ENCODE measurements at regions not wholly inside any gene's neighbourhood (a gene's known extent, or its start where the extent isn't known, plus 50 kb on each side); places are given as distances from the start of the nearest gene placed in this dataset.

DNA sequence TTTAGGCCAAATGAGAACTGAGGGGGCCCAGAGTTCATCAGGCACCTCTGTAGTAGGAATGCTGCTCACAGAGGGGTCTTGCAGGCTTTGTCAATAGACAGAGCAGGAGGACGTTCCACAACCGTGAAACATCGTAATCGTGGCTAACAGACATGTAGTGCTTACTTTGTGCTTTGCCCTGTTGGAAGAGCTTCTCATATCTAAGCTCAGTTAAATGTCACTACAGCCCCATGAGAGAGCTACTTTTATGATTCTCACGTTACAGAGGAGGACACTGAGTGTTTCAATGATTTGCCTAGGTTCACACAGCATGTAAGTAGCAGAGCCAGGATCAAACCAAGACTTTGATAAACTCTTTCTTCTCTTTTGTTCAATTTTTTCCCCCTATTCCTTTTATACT, 136.6 kb downstream of the MYCN start:
- no peaks in the 10 kb centered on the region for H3K9me3 ChIP-seq (ENCODE audit: control insufficient read depth, low read depth, low read length)
- no peak for TF ChIP-seq CTCF (conservative IDR thresholded peaks at IDR 0.05)
- H3K23ac ChIP-seq (ENCODE audit: insufficient read length, low read depth, low read length): no peak overlapping the region
- WGBS (ENCODE audit: extremely low coverage, insufficient read length, low lambda C conversion rate): no CpG with 5 or more reads among the region's 5 CpGs
- no peak overlapping the region for H2BK5ac ChIP-seq (ENCODE audit: insufficient read length, low read length)
- no peaks in the 10 kb centered on the region for H3K27me3 ChIP-seq (ENCODE audit: insufficient read depth, low read length)
- H4K5ac ChIP-seq (ENCODE audit: insufficient read length, low read depth, low read length): no peak overlapping the region
- no peak overlapping the region for H3T11ph ChIP-seq (ENCODE audit: low read length)
- H4K91ac ChIP-seq (ENCODE audit: insufficient read length, low read depth, low read length): no peak overlapping the region
- H3K4me3 Mint-ChIP-seq: no peak overlapping the region
- H3K27ac ChIP-seq (ENCODE audit: insufficient read length, low read depth, low read length): no peak overlapping the region
- no peak overlapping the region for H2BK15ac ChIP-seq (ENCODE audit: low read depth, low read length)
- H3K27me3 Mint-ChIP-seq (ENCODE audit: low read depth): no peaks in the 10 kb centered on the region; the same call in 1 of the 2 replicates
- H3K14ac ChIP-seq (ENCODE audit: insufficient read depth, low read length): no peak overlapping the region
- H2BK12ac ChIP-seq (ENCODE audit: insufficient read length, low read depth, low read length): no peak overlapping the region
- H2AFZ ChIP-seq (ENCODE audit: low read length): no peak overlapping the region
- no peak overlapping the region for H2BK20ac ChIP-seq (ENCODE audit: low read depth, low read length, poor library complexity, severe bottlenecking)
- H3K23me2 ChIP-seq (ENCODE audit: insufficient read length, low read depth, low read length, poor library complexity, severe bottlenecking): peaks cover 2% of the 10 kb centered on the region
- no peak overlapping the region for H3K4me2 ChIP-seq (ENCODE audit: insufficient read depth, insufficient read length, low read length)
- no peak overlapping the region for H3K9ac ChIP-seq (ENCODE audit: extremely low read depth, insufficient read length, low read length)
- H2BK120ac ChIP-seq (ENCODE audit: low read depth, low read length, poor library complexity, severe bottlenecking): no peak overlapping the region
- no peaks in the 10 kb centered on the region; a peak in 1 of 5 replicates for H3K9me3 Mint-ChIP-seq
- H3K56ac ChIP-seq (ENCODE audit: insufficient read length, low read depth, low read length): no peak overlapping the region
- peaks cover 6% of the 10 kb centered on the region; the same call in 1 of the 2 replicates for H3K4me1 ChIP-seq (ENCODE audit: insufficient read depth, low read length)
- H3K36me3 Mint-ChIP-seq (ENCODE audit: insufficient read depth in 1 of 3, low read depth in 3 of 3): peaks cover 0 to 2% (median 0%) of the 10 kb centered on the region in 3 experiments; a peak in 1 of 7 replicates
- no peaks in the 10 kb centered on the region for H3K79me2 ChIP-seq (ENCODE audit: insufficient read depth, low read length)
- H3K18ac ChIP-seq (ENCODE audit: insufficient read length, low read depth, low read length): no peak overlapping the region
- 0 out of 7 replicates have a peak overlapping the region, but pooled peaks of 1 of the 3 experiments have one; percentile 80 for H3K27ac Mint-ChIP-seq
- peaks cover 20 to 21% of the 10 kb centered on the region in 2 experiments for H3K4me1 Mint-ChIP-seq
- H4K8ac ChIP-seq (replicated peaks; ENCODE audit: insufficient read length, low read depth, low read length): no peak overlapping the region
- no peaks in the 10 kb centered on the region for H4K20me1 ChIP-seq (ENCODE audit: control insufficient read depth, insufficient read depth, insufficient read length)
- H2AK5ac ChIP-seq (ENCODE audit: insufficient read length, low read length): no peak overlapping the region
- no peaks in the 10 kb centered on the region for H3K79me1 ChIP-seq (ENCODE audit: insufficient read depth, low read depth, low read length, poor library complexity, severe bottlenecking)
- no peak overlapping the region for H3K4ac ChIP-seq (ENCODE audit: low read depth, low read length)
- DNase-seq: no peak

Data from H9 (cell line).